GM06990 (cell line): ENCODE measurements at regions not wholly inside any gene's neighbourhood (a gene's known extent, or its start where the extent isn't known, plus 50 kb on each side); places are given as distances from the start of the nearest gene placed in this dataset.

Source experiments
- DNase-seq: peaks from one replicate; pipeline ENCODE4 v3.0.0-alpha.2; 2011; ENCODE audit not compliant: insufficient read length; ENCODE audit errors: extremely low read depth
- H3K27me3 ChIP-seq: replicated peaks from 2 replicates; pipeline ENCODE4 v1.6.0; 2011; ENCODE audit warnings: low read length; ENCODE audit not compliant: control insufficient read depth, insufficient read depth
- H3K36me3 ChIP-seq: 2 replicates; pipeline ENCODE4 v1.5.1; 2011; ENCODE audit warnings: low read length; ENCODE audit not compliant: control insufficient read depth, insufficient read depth
- H3K4me3 ChIP-seq: replicated peaks from 2 replicates; pipeline ENCODE4 v1.5.1; 2011; ENCODE audit warnings: low read depth, mild to moderate bottlenecking, control low read depth, low read length
- TF ChIP-seq, protein P1 (sequence below): IDR thresholded peaks from 2 replicates; pipeline ENCODE4 v1.5.1; 2011; ENCODE audit warnings: low read length, control low read depth, mild to moderate bottlenecking, inconsistent platforms; ENCODE audit not compliant: insufficient read depth, poor library complexity, severe bottlenecking

DNA sequence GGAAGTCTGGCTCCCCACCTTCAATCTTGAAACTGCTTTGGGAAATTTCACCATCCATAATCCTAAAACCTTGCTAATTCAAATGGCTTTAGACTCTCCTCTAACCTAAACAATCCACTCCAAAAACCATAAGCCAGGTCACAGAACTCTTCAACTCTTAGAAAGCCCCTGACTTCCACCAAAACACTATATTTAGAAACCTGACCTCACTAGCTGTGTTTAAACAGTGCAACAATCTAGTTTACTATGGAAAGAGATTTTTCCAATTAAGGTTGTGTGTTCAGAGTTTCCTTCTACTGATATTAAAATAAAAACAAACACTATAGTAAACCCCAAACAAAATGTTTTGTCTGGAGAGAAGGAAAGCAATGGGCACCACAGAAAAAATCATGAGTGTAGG lies 308.1 kb downstream of the OSR1 start:
- Histone ChIP-seq H3K36me3 (no peaks in the 10 kb centered on the region), H3K4me3 (no peak overlapping the region), H3K27me3 (no peaks in the 10 kb centered on the region)
- no peak for DNase-seq
- TF ChIP-seq, protein P1, sequence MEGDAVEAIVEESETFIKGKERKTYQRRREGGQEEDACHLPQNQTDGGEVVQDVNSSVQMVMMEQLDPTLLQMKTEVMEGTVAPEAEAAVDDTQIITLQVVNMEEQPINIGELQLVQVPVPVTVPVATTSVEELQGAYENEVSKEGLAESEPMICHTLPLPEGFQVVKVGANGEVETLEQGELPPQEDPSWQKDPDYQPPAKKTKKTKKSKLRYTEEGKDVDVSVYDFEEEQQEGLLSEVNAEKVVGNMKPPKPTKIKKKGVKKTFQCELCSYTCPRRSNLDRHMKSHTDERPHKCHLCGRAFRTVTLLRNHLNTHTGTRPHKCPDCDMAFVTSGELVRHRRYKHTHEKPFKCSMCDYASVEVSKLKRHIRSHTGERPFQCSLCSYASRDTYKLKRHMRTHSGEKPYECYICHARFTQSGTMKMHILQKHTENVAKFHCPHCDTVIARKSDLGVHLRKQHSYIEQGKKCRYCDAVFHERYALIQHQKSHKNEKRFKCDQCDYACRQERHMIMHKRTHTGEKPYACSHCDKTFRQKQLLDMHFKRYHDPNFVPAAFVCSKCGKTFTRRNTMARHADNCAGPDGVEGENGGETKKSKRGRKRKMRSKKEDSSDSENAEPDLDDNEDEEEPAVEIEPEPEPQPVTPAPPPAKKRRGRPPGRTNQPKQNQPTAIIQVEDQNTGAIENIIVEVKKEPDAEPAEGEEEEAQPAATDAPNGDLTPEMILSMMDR, result no peak

DNA sequence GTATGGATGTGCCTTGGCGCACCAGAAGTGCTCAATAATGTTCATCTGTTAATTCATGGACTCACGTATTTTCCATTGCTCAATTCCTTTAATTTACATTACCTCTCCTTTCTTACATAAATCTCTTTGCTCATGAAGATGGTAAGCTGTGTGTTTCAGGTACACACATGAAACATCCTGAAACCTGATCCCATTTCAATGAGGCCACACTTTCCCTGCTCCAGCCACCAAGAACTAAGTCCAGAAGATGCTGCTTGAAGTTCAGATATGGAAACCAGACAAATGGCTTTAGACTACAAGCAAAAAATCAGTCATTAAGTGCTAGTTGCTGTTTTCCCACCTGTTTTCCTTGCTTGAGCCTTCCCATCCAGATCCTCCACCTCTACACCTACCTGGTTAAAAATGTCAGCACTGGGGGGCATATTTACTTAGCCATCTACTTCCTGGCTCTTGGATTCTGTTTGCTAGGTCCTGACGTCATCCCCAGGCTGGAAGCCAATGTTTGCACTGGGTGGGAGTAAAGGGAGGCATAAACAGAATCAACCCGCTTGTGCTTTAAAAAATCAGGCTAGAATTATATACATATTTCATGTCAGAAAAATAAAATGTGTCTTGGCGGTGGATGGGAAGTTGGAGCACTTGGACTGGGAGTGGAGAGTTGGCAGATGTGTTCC lies 309.7 kb downstream of the OSR1 start:
- Histone ChIP-seq H3K36me3 (no peaks in the 10 kb centered on the region), H3K4me3 (no peak overlapping the region), H3K27me3 (no peaks in the 10 kb centered on the region)
- no peak for DNase-seq
- TF ChIP-seq, protein P1, result no peak

DNA sequence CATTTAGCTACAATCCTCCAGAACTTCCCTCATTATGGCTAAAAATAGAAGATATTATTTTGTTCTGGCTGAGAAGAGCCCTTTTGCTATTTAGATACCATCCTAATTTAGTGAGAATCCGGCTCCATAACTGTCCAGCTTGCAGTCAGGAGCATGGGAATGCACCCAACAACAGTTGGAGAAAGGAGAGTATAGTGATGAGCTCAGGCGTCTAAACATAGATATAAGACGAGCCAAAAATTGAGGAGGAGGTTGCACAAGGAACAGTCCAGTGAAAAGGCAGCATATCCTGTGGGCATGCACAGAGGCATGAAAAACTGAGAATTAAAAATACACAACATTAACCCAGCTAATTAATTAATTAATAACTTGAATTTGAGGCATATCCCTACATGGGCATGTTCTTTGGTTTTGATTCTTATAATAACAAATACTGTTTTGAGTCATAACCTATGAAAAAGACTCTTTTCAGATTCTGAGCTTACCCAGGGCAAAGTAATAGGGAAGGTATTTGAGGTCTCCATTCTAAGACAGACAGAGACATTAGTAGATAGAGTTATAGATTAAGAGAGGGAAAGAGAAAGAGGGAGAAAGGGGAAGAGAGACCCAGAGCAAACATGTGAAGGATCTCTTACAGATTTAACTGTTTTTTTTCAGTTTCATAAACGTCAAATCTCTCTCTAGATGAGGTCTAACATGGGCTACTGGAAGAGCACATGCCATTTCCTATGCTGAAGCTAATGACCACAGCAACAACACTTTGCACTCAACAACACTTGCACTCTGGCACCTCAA lies 311.2 kb downstream of the OSR1 start:
- Histone ChIP-seq H3K27me3 (no peaks in the 10 kb centered on the region; the same call in 1 of the 2 replicates), H3K36me3 (no peaks in the 10 kb centered on the region), H3K4me3 (no peak overlapping the region)
- peak; percentile 58 for DNase-seq
- TF ChIP-seq, protein P1, result no peak

DNA sequence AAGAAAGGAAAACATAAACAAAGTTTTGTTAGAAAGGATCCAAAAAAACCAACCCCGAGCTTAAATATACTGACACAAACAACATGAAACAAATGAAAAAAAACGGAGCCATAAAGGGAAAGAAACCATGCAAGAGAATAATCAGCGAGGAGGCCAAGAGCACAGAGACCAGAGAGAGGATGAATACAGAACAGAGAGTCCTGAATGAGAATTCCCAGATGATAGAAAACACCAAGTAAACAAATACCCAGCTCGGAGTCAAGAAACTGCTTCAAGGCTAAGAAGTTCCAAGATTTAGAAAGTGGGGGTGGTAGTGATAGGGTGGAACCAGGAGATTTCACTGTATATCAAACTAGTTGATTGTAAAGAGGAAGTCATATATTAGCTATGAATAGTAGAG lies 313.3 kb downstream of the OSR1 start:
- H3K4me3 ChIP-seq, result no peak overlapping the region
- H3K36me3 ChIP-seq, result no peaks in the 10 kb centered on the region
- no peaks in the 10 kb centered on the region; the same call in 1 of the 2 replicates for H3K27me3 ChIP-seq
- TF ChIP-seq, protein P1, result no peak
- DNase-seq, result no peak

DNA sequence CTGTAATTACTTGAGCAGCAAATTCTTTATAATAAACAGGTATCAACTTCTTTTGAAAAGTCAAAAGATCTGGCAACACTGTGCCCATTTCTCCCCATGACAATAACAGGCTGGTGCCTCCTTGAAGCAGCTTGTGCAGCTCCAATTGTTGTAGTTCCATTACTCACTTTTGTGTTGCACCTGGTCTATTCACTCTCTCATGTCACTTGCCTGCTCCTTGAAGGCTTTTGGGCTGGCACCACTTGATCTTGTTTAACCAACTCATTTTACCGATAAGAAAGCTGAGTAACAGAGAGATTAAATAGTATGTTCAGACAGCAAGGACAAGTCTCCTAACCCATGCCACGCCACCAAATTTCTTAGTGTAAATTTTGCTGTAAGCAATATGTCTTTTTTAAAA lies 314.5 kb downstream of the OSR1 start:
- H3K36me3 ChIP-seq, result no peaks in the 10 kb centered on the region
- H3K4me3 ChIP-seq, result no peak overlapping the region
- no peak for DNase-seq
- no peaks in the 10 kb centered on the region; the same call in 1 of the 2 replicates for H3K27me3 ChIP-seq
- TF ChIP-seq, protein P1, result no peak
